BJ (cell line): ENCODE measurements at regions not wholly inside any gene's neighbourhood (a gene's known extent, or its start where the extent isn't known, plus 50 kb on each side); places are given as distances from the start of the nearest gene placed in this dataset.

Source experiments
- CTCF ChIA-PET: fragments of 350-600 bp; formaldehyde crosslinking; extraction: SDS; loops from one replicate; lab custom pipeline; 2021; ENCODE audit warnings: antibody characterized with exemption, inconsistent platforms; lab: Yijun Ruan, JAX
- POLR2A ChIA-PET: fragments of 300-600 bp; sonication (Branson Sonifier 250); formaldehyde crosslinking; extraction: SDS; loops from one replicate; lab custom pipeline; 2021; ENCODE audit warnings: antibody characterized with exemption; lab: Charles Lee
- DNase-seq: peaks from one replicate; pipeline ENCODE4 v3.0.0-alpha.2; 2011; ENCODE audit warnings: low read depth
- H3K27me3 ChIP-seq: 2 replicates; pipeline ENCODE4 v1.6.0; 2011; ENCODE audit warnings: low read length; ENCODE audit not compliant: control insufficient read depth, insufficient read depth
- H3K36me3 ChIP-seq: 2 replicates; pipeline ENCODE4 v1.5.1; 2011; ENCODE audit warnings: low read length; ENCODE audit not compliant: control insufficient read depth, insufficient read depth
- H3K4me3 ChIP-seq: 2 replicates; pipeline ENCODE4 v1.5.1; 2011; ENCODE audit warnings: low read depth, mild to moderate bottlenecking, control low read depth, low read length
- TF ChIP-seq, protein P1 (sequence below): IDR thresholded peaks from 2 replicates; pipeline ENCODE4 v1.5.1; 2011; ENCODE audit warnings: low read depth, mild to moderate bottlenecking, control low read depth, inconsistent platforms, low read length, moderate library complexity; ENCODE audit not compliant: insufficient read depth

- Histone ChIP-seq H3K4me3 (no peak overlapping the region), H3K27me3 (no peaks in the 10 kb centered on the region), H3K36me3 (no peaks in the 10 kb centered on the region)
- POLR2A ChIA-PET, result interaction anchor here (0.6 kb wide), 1 partner anchor 102 kb away, joined by 4 read pairs; no protein-coding TSS in a partner anchor
- CTCF ChIA-PET, result no interaction called here
- TF ChIP-seq, protein P1, sequence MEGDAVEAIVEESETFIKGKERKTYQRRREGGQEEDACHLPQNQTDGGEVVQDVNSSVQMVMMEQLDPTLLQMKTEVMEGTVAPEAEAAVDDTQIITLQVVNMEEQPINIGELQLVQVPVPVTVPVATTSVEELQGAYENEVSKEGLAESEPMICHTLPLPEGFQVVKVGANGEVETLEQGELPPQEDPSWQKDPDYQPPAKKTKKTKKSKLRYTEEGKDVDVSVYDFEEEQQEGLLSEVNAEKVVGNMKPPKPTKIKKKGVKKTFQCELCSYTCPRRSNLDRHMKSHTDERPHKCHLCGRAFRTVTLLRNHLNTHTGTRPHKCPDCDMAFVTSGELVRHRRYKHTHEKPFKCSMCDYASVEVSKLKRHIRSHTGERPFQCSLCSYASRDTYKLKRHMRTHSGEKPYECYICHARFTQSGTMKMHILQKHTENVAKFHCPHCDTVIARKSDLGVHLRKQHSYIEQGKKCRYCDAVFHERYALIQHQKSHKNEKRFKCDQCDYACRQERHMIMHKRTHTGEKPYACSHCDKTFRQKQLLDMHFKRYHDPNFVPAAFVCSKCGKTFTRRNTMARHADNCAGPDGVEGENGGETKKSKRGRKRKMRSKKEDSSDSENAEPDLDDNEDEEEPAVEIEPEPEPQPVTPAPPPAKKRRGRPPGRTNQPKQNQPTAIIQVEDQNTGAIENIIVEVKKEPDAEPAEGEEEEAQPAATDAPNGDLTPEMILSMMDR, result no peak
- no peak for DNase-seq
Measured at GRCh38 chr4:24143741-24144140, 253.9 kb upstream of the PPARGC1A start.

- ChIA-PET CTCF (interaction anchor here (0.6 to 1.1 kb wide), 3 partner anchors 10 to 54 kb away, joined by 3 read pairs; no protein-coding TSS in a partner anchor), POLR2A (interaction anchor here (0.7 kb wide), 1 partner anchor 463 kb away, joined by 13 read pairs; no protein-coding TSS in a partner anchor)
- TF ChIP-seq, protein P1, result no peak
- no peaks in the 10 kb centered on the region for H3K36me3 ChIP-seq
- no peak overlapping the region for H3K4me3 ChIP-seq
- peak; percentile 22 for DNase-seq
- no peaks in the 10 kb centered on the region for H3K27me3 ChIP-seq
Measured at GRCh38 chr4:24141836-24142235, 252.0 kb upstream of the PPARGC1A start.

DNA sequence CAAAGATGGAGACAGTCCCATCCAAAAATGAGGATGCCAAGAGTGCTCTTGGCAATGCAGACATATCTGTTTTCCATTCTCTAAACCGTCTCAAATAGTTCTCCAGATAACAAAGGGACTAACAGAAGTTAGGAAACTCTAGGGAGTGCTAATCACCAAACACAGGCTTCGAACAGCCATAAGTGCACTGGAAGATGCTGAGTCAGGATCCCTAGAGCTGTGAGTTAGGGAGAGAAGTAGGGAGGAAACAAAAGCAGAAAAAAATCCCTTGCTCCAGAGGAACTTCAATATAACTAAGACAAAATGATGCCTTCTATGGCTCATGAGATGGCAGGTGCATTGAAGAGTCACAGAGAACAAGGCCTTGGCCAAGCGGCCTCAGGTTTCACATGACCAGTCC, 251.0 kb upstream of the PPARGC1A start:
- no peaks in the 10 kb centered on the region for H3K36me3 ChIP-seq
- no peaks in the 10 kb centered on the region for H3K27me3 ChIP-seq
- ChIA-PET CTCF (no interaction called here), POLR2A (no interaction called here)
- TF ChIP-seq, protein P1, result no peak
- H3K4me3 ChIP-seq, result no peak overlapping the region
- no peak for DNase-seq

GRCh38 chr4:24137671-24138601, 248.1 kb upstream of the PPARGC1A start:
- CTCF ChIA-PET, result no interaction called here
- Histone ChIP-seq H3K27me3 (no peaks in the 10 kb centered on the region; the same call in 1 of the 2 replicates), H3K36me3 (no peaks in the 10 kb centered on the region), H3K4me3 (no peak overlapping the region)
- TF ChIP-seq, protein P1, result no peak
- no peak for DNase-seq
- POLR2A ChIA-PET, result no interaction called here

- Histone ChIP-seq H3K36me3 (no peaks in the 10 kb centered on the region), H3K4me3 (no peak overlapping the region), H3K27me3 (no peaks in the 10 kb centered on the region; the same call in 1 of the 2 replicates)
- TF ChIP-seq, protein P1, result no peak
- ChIA-PET POLR2A (no interaction called here), CTCF (interaction anchor here (0.8 kb wide), 1 partner anchor 10 kb away, joined by 3 read pairs; no protein-coding TSS in a partner anchor)
- DNase-seq, result no peak
Measured at GRCh38 chr4:24131954-24132673, 242.3 kb upstream of the PPARGC1A start.
